IMR-90 (cell line): ENCODE measurements at regions not wholly inside any gene's neighbourhood (a gene's known extent, or its start where the extent isn't known, plus 50 kb on each side); places are given as distances from the start of the nearest gene placed in this dataset.

ENCODE experiments used
- ATAC-seq: fragments of 200-7000 bp; cut with Tn5 transposase; 2 replicates; pipeline ENCODE4 v1.9.1; 2020; ENCODE audit warnings: low read depth, mild to moderate bottlenecking, moderate library complexity
- BruUV-seq: library from RNA; stranded (reverse); fragments of 400-500 nt; replicated peaks from 2 replicates; lab custom pipeline; 2021; lab: Mats Ljungman, UMichigan
- CTCF ChIA-PET: fragments of 300-600 bp; formaldehyde crosslinking; extraction: SDS; loops from one replicate; lab custom pipeline; 2021; ENCODE audit warnings: antibody characterized with exemption; lab: Yijun Ruan, JAX
- POLR2A ChIA-PET: fragments of 300-600 bp; sonication (Branson Sonifier 250); formaldehyde crosslinking; loops from one replicate; lab custom pipeline; 2022; ENCODE audit warnings: antibody characterized with exemption; ENCODE audit not compliant: unreplicated experiment; lab: Charles Lee
- DNase-seq: peaks from one replicate; pipeline ENCODE4 v3.0.0; 2013
- H2AFZ ChIP-seq: replicated peaks from 2 replicates; pipeline ENCODE3; 2013; ENCODE audit warnings: low read length, mild to moderate bottlenecking; ENCODE audit not compliant: poor library complexity
- H2AK5ac ChIP-seq: 2 replicates; pipeline ENCODE4 v1.6.1; 2013; ENCODE audit warnings: low read depth, low read length, inconsistent platforms
- H2AK9ac ChIP-seq: replicated peaks from 2 replicates; pipeline ENCODE3; 2013; ENCODE audit warnings: mild to moderate bottlenecking, low read depth, low read length, moderate library complexity; ENCODE audit not compliant: poor library complexity
- H2BK120ac ChIP-seq: 2 replicates; pipeline ENCODE4 v1.6.1; 2013; ENCODE audit warnings: low read depth, low read length, inconsistent platforms
- H2BK15ac ChIP-seq: 3 replicates; pipeline ENCODE4 v1.6.1; 2013; ENCODE audit warnings: low read depth, low read length, inconsistent platforms
- H2BK20ac ChIP-seq: 2 replicates; pipeline ENCODE4 v1.6.1; 2013; ENCODE audit warnings: low read depth, mild to moderate bottlenecking, inconsistent platforms, low read length, moderate library complexity
- H2BK5ac ChIP-seq: 2 replicates; pipeline ENCODE4 v1.6.1; 2013; ENCODE audit warnings: mild to moderate bottlenecking, low read depth, low read length, inconsistent platforms; ENCODE audit not compliant: poor library complexity, severe bottlenecking
- H3K14ac ChIP-seq: replicated peaks from 2 replicates; pipeline ENCODE4 v1.6.1; 2013; ENCODE audit warnings: low read depth, low read length, inconsistent platforms
- H3K18ac ChIP-seq: 2 replicates; pipeline ENCODE4 v1.6.1; 2013; ENCODE audit warnings: low read depth, low read length, control low read depth
- H3K23ac ChIP-seq: 2 replicates; pipeline ENCODE4 v1.6.1; 2013; ENCODE audit warnings: low read depth, low read length, inconsistent platforms
- H3K27ac ChIP-seq: 2 replicates; pipeline ENCODE4 v1.5.1; 2013; ENCODE audit warnings: mild to moderate bottlenecking, control low read depth, low read length; ENCODE audit not compliant: insufficient read depth
- H3K27me3 ChIP-seq: 2 replicates; pipeline ENCODE4 v1.6.1; 2013; ENCODE audit warnings: low read length; ENCODE audit not compliant: control insufficient read depth, insufficient read depth
- H3K36me3 ChIP-seq: 2 replicates; pipeline ENCODE4 v1.6.1; 2013; ENCODE audit warnings: low read length, mixed read lengths; ENCODE audit not compliant: control insufficient read depth, insufficient read depth
- H3K4ac ChIP-seq: 2 replicates; pipeline ENCODE4 v1.6.1; 2013; ENCODE audit warnings: low read depth, low read length, inconsistent platforms
- H3K4me1 ChIP-seq: 2 replicates; pipeline ENCODE4 v1.6.1; 2013; ENCODE audit warnings: low read length, mixed read lengths; ENCODE audit not compliant: control insufficient read depth, insufficient read depth
- H3K4me2 ChIP-seq: 2 replicates; pipeline ENCODE4 v1.6.1; 2013; ENCODE audit warnings: low read depth, mild to moderate bottlenecking, control low read depth, low read length, moderate library complexity
- H3K4me3 ChIP-seq: 2 replicates; pipeline ENCODE4 v1.5.1; 2013; ENCODE audit warnings: low read depth, mild to moderate bottlenecking, control low read depth, low read length, moderate library complexity; ENCODE audit not compliant: insufficient read depth
- H3K56ac ChIP-seq: 2 replicates; pipeline ENCODE4 v1.6.1; 2013; ENCODE audit warnings: low read length, inconsistent platforms; ENCODE audit not compliant: insufficient read depth; ENCODE audit errors: extremely low read depth
- H3K79me1 ChIP-seq, 2 experiments: 2 replicates each; pipeline ENCODE4 v1.6.1; 2013; ENCODE audit warnings: low read length in 2 of 2, inconsistent platforms in 1 of 2, low read depth in 1 of 2
- H3K9ac ChIP-seq: 2 replicates; pipeline ENCODE4 v1.6.1; 2013; ENCODE audit warnings: low read depth, low read length, control low read depth
- H3K9me1 ChIP-seq: 2 replicates; pipeline ENCODE4 v1.6.1; 2013; ENCODE audit warnings: low read length, inconsistent platforms; ENCODE audit not compliant: insufficient read depth
- H3K9me3 ChIP-seq: 2 replicates; pipeline ENCODE4 v1.6.1; 2013; ENCODE audit warnings: low read length; ENCODE audit not compliant: control insufficient read depth, insufficient read depth
- H4K20me1 ChIP-seq: 2 replicates; pipeline ENCODE4 v1.6.1; 2013; ENCODE audit warnings: low read length, inconsistent platforms; ENCODE audit not compliant: insufficient read depth
- H4K5ac ChIP-seq: 2 replicates; pipeline ENCODE4 v1.6.1; 2013; ENCODE audit warnings: mild to moderate bottlenecking, low read depth, low read length, control low read depth
- H4K8ac ChIP-seq, 2 experiments: 2 replicates each; pipeline ENCODE4 v1.6.1; 2013; ENCODE audit warnings: low read depth in 2 of 2, low read length in 2 of 2, control low read depth in 1 of 2, inconsistent platforms in 1 of 2
- H4K91ac ChIP-seq: 2 replicates; pipeline ENCODE4 v1.6.1; 2013; ENCODE audit warnings: low read depth, low read length, inconsistent platforms; ENCODE audit not compliant: insufficient read depth
- BHLHE40 ChIP-seq: fragments of 150-350 bp; IDR thresholded peaks from 2 replicates; pipeline ENCODE4 v1.6.1; 2016; ENCODE audit warnings: mild to moderate bottlenecking, low read depth, low read length
- CEBPB ChIP-seq: IDR thresholded peaks from 2 replicates; pipeline ENCODE4 v1.6.1; 2012; ENCODE audit warnings: low read depth, low read length, improper control_type of control experiment
- CHD1 ChIP-seq: IDR thresholded peaks from 2 replicates; pipeline ENCODE4 v1.6.1; 2012; ENCODE audit warnings: low read depth, low read length, improper control_type of control experiment
- FOS ChIP-seq: fragments of 150-350 bp; IDR thresholded peaks from 2 replicates; pipeline ENCODE4 v1.6.1; 2016; ENCODE audit warnings: low read depth, low read length
- MAFK ChIP-seq: IDR thresholded peaks from 2 replicates; pipeline ENCODE4 v1.6.1; 2012; ENCODE audit warnings: low read depth, low read length, improper control_type of control experiment
- MAZ ChIP-seq: IDR thresholded peaks from 2 replicates; pipeline ENCODE4 v1.6.1; 2012; ENCODE audit warnings: low read depth, mild to moderate bottlenecking, low read length, improper control_type of control experiment, moderate library complexity, borderline replicate concordance
- MXI1 ChIP-seq: IDR thresholded peaks from 2 replicates; pipeline ENCODE4 v1.6.1; 2012; ENCODE audit warnings: low read depth, mild to moderate bottlenecking, low read length, moderate library complexity, borderline replicate concordance
- NFE2L2 ChIP-seq: fragments of 150-350 bp; IDR thresholded peaks from 2 replicates; pipeline ENCODE4 v1.6.1; 2016; ENCODE audit warnings: low read depth, mild to moderate bottlenecking, low read length
- POLR2A ChIP-seq: IDR thresholded peaks from 2 replicates; pipeline ENCODE4 v1.6.1; 2012; ENCODE audit warnings: mild to moderate bottlenecking, low read depth, low read length
- RAD21 ChIP-seq: IDR thresholded peaks from 2 replicates; pipeline ENCODE4 v1.6.1; 2012; ENCODE audit warnings: low read length, improper control_type of control experiment
- RCOR1 ChIP-seq: IDR thresholded peaks from 2 replicates; pipeline ENCODE4 v1.6.1; 2012; ENCODE audit warnings: mild to moderate bottlenecking, low read length, improper control_type of control experiment; ENCODE audit not compliant: insufficient replicate concordance
- RFX5 ChIP-seq: IDR thresholded peaks from 2 replicates; pipeline ENCODE4 v1.8.0; 2012; ENCODE audit warnings: low read depth, mild to moderate bottlenecking, low read length, moderate library complexity
- SMC3 ChIP-seq: fragments of 150-350 bp; IDR thresholded peaks from 2 replicates; pipeline ENCODE4 v1.6.1; 2016; ENCODE audit warnings: low read depth, mild to moderate bottlenecking, antibody characterized with exemption, low read length, moderate library complexity
- WGBS, 2 experiments: methylation state at CpG; one replicate each; pipeline versions ENCODE4 v1.1.5 to v1.1.7; 2013; ENCODE audit warnings: missing lambda C conversion rate in 2 of 2; ENCODE audit not compliant: insufficient read length in 1 of 2; ENCODE audit errors: extremely low coverage in 2 of 2; 5-methylcytosine and 5-hydroxymethylcytosine counted together
- dilution Hi-C: fragments of 300-500 bp; cut with HindIII; formaldehyde crosslinking; loops from one replicate; pipeline ENCODE4 v1.14.3; 2018; ENCODE audit warnings: low sequenced_read_pairs; ENCODE audit not compliant: unreplicated experiment
- in situ Hi-C: fragments of 300-500 bp; cut with MboI; formaldehyde crosslinking; loops from 3 replicates; pipeline ENCODE4 v1.14.3; 2019; ENCODE audit warnings: low sequenced_read_pairs, inconsistent platforms, mixed read lengths
- intact Hi-C: fragments of 100-400 bp; cut with micrococcal nuclease; formaldehyde crosslinking; loops from 2 replicates; pipeline ENCODE4 v1.10.0; 2022
- TF ChIP-seq, protein P1 (sequence below): fragments of 150-350 bp; IDR thresholded peaks from 2 replicates; pipeline ENCODE4 v1.6.1; 2016; ENCODE audit warnings: low read depth, mild to moderate bottlenecking, low read length, moderate library complexity, borderline replicate concordance
- TF ChIP-seq, protein P2 (sequence below): conservative IDR thresholded peaks from 2 replicates; pipeline ENCODE4 v1.5.1; 2012; ENCODE audit warnings: mild to moderate bottlenecking, low read depth, low read length, improper control_type of control experiment
- TF ChIP-seq, protein P3 (sequence below): fragments of 150-350 bp; IDR thresholded peaks from 2 replicates; pipeline ENCODE4 v1.6.1; 2017; ENCODE audit warnings: mild to moderate bottlenecking, antibody characterized with exemption, low read length, low read depth

DNA sequence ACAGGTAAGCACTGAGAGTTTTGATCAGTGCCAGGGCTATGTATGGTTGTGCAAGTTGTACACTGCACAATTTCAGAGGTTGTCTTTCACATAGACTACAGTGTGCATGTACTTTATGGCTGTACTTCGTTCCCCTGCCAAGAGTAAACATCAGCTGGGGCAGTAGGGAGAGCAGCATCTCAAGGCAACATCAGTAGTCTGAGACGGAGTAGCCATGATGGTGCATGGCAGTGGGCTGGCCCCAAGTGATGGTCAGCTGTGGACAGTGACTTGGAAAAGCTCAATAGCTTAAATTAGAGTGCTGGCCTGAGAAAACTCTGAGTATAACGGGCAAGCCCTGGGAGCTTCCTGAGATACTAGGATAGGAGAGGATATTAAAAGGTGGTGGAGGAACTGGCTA lies 165.5 kb downstream of the TFAP2B start:
- no peaks in the 10 kb centered on the region for H3K36me3 ChIP-seq
- ATAC-seq: no peak

More for the DNA sequence above, 165.5 kb downstream of the TFAP2B start:
- H4K20me1 ChIP-seq: no peaks in the 10 kb centered on the region
- in situ Hi-C loops: no loop called here
- BruUV-seq: no TSS peak
- H3K4me2 ChIP-seq: no peak overlapping the region
- H3K9ac ChIP-seq: no peak overlapping the region
- no peak overlapping the region for H3K18ac ChIP-seq
- H2AFZ ChIP-seq: no peak overlapping the region
- H3K56ac ChIP-seq: no peak overlapping the region
- CTCF ChIA-PET: no interaction called here
- intact Hi-C loops: no loop called here
- peaks cover 4% of the 10 kb centered on the region for H3K9me3 ChIP-seq
- H3K27me3 ChIP-seq: no peaks in the 10 kb centered on the region
- no peak overlapping the region for H2BK120ac ChIP-seq
- no peak overlapping the region for H2AK9ac ChIP-seq
- TF ChIP-seq BHLHE40 (no peak), MXI1 (no peak), NFE2L2 (no peak), FOS (no peak), SMC3 (no peak), RAD21 (no peak), MAZ (no peak), CEBPB (no peak), RFX5 (no peak), POLR2A (no peak), CHD1 (no peak), RCOR1 (no peak), MAFK (no peak)
- TF ChIP-seq, protein P1, sequence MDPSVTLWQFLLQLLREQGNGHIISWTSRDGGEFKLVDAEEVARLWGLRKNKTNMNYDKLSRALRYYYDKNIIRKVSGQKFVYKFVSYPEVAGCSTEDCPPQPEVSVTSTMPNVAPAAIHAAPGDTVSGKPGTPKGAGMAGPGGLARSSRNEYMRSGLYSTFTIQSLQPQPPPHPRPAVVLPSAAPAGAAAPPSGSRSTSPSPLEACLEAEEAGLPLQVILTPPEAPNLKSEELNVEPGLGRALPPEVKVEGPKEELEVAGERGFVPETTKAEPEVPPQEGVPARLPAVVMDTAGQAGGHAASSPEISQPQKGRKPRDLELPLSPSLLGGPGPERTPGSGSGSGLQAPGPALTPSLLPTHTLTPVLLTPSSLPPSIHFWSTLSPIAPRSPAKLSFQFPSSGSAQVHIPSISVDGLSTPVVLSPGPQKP: no peak
- TF ChIP-seq, protein P2, sequence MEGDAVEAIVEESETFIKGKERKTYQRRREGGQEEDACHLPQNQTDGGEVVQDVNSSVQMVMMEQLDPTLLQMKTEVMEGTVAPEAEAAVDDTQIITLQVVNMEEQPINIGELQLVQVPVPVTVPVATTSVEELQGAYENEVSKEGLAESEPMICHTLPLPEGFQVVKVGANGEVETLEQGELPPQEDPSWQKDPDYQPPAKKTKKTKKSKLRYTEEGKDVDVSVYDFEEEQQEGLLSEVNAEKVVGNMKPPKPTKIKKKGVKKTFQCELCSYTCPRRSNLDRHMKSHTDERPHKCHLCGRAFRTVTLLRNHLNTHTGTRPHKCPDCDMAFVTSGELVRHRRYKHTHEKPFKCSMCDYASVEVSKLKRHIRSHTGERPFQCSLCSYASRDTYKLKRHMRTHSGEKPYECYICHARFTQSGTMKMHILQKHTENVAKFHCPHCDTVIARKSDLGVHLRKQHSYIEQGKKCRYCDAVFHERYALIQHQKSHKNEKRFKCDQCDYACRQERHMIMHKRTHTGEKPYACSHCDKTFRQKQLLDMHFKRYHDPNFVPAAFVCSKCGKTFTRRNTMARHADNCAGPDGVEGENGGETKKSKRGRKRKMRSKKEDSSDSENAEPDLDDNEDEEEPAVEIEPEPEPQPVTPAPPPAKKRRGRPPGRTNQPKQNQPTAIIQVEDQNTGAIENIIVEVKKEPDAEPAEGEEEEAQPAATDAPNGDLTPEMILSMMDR: no peak
- TF ChIP-seq, protein P3, sequence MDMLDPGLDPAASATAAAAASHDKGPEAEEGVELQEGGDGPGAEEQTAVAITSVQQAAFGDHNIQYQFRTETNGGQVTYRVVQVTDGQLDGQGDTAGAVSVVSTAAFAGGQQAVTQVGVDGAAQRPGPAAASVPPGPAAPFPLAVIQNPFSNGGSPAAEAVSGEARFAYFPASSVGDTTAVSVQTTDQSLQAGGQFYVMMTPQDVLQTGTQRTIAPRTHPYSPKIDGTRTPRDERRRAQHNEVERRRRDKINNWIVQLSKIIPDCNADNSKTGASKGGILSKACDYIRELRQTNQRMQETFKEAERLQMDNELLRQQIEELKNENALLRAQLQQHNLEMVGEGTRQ: no peak
- no peaks in the 10 kb centered on the region for H3K9me1 ChIP-seq
- H2BK15ac ChIP-seq: no peak overlapping the region
- no peak overlapping the region for H3K23ac ChIP-seq
- H2AK5ac ChIP-seq: no peak overlapping the region
- H4K8ac ChIP-seq: no peak overlapping the region
- H3K4me1 ChIP-seq: no peaks in the 10 kb centered on the region
- dilution Hi-C loops: no loop called here
- DNase-seq: no peak
- no peak overlapping the region for H4K5ac ChIP-seq
- no peak overlapping the region for H4K91ac ChIP-seq
- no peak overlapping the region for H3K4me3 ChIP-seq
- H3K14ac ChIP-seq: no peak overlapping the region
- no peak overlapping the region for H2BK5ac ChIP-seq
- no peak overlapping the region for H3K4ac ChIP-seq
- WGBS, 2 experiments: 0% methylated on average over 1 of the region's 3 CpGs; no CpG with 5 or more reads in 1 of the 2 experiments
- POLR2A ChIA-PET: no interaction called here
- H3K79me1 ChIP-seq: no peaks in the 10 kb centered on the region
- H3K27ac ChIP-seq: no peak overlapping the region
- no peak overlapping the region for H2BK20ac ChIP-seq
